Right lobe of liver (tissue), 4 donors: ENCODE measurements at regions not wholly inside any gene's neighbourhood (a gene's known extent, or its start where the extent isn't known, plus 50 kb on each side); places are given as distances from the start of the nearest gene placed in this dataset.

Source experiments
- CTCF ChIP-seq, 4 donors: fragments of 200-600 bp in 3 of 4; fragments of 450-650 bp in 1 of 4; IDR thresholded peaks; one replicate each; pipeline versions ENCODE4 v1.5.1 to v1.8.0; 2016 to 2022; ENCODE audit warnings: antibody characterized with exemption in 4 of 4, mild to moderate bottlenecking in 2 of 4
- POLR2A ChIP-seq: fragments of 450-650 bp; IDR thresholded peaks from one replicate; pipeline ENCODE4 v1.6.1; 2017; ENCODE audit warnings: antibody characterized with exemption, mild to moderate bottlenecking
- donor health status: DM: no; HTN: no; CAD: no.
- donor health status: DM: no; HTN: no; CAD: no.
- donor health status: DM: no; HTN: yes; CAD: no.

- TF ChIP-seq CTCF (IDR thresholded peaks at IDR 0.05) (no peak), POLR2A (no peak)
Measured at GRCh38 chr14:61108496-61109141, 127.6 kb downstream of the SLC38A6 start.
